HepG2 (cell line): ENCODE measurements at regions not wholly inside any gene's neighbourhood (a gene's known extent, or its start where the extent isn't known, plus 50 kb on each side); places are given as distances from the start of the nearest gene placed in this dataset.

Experiments
- ATAC-seq: fragments of 200-7000 bp; cut with Tn5 transposase; 3 replicates; pipeline ENCODE4 v1.9.1; 2020; ENCODE audit warnings: mild to moderate bottlenecking, moderate library complexity
- BruUV-seq: library from RNA; stranded (reverse); fragments of 400-500 nt; replicated peaks from 2 replicates; lab custom pipeline; 2021; lab: Mats Ljungman, UMichigan
- CTCF ChIA-PET: fragments of 300-600 bp; formaldehyde crosslinking; extraction: SDS; loops from one replicate; lab custom pipeline; 2021; ENCODE audit warnings: low total read pairs, inconsistent platforms, low intra/inter-chr PET ratio; lab: Yijun Ruan, JAX
- POLR2A ChIA-PET: fragments of 350-600 bp; sonication (Branson Sonifier 250); formaldehyde crosslinking; loops from one replicate; lab custom pipeline; 2020; ENCODE audit warnings: antibody characterized with exemption, inconsistent platforms; lab: Yijun Ruan, JAX
- DNase-seq: peaks from one replicate; pipeline ENCODE4 v3.0.0-alpha.2; 2015; ENCODE audit warnings: low spot score
- FAIRE-seq: peaks from 3 replicates; lab custom pipeline; 2011; peaks lifted over from hg19 to GRCh38; lab: Jason Lieb, UNC
- H2AFZ ChIP-seq: one replicate; pipeline ENCODE4 v1.6.1; 2011; ENCODE audit warnings: low read length, inconsistent platforms
- H3K27ac ChIP-seq: fragments of 300-600 bp; 3 replicates; pipeline ENCODE4 v1.8.0; 2011; ENCODE audit warnings: mixed run types, mild to moderate bottlenecking, mixed read lengths, low read length, inconsistent platforms; ENCODE audit not compliant: insufficient read depth; ENCODE audit errors: extremely low read length
- H3K27me3 ChIP-seq, 2 experiments: fragments of 200-600 bp in 1 of 2; 2 replicates in 1 of 2; 3 replicates in 1 of 2; pipeline versions ENCODE4 v1.6.0 to v1.8.0; 2011; ENCODE audit warnings: low read length in 2 of 2, mild to moderate bottlenecking in 2 of 2, moderate library complexity in 2 of 2, inconsistent platforms in 1 of 2; ENCODE audit not compliant: insufficient read depth in 2 of 2, control insufficient read depth in 1 of 2
- H3K36me3 ChIP-seq, 2 experiments: fragments of 200-600 bp in 1 of 2; replicated peaks in 1 of 2; 2 replicates in 1 of 2; 3 replicates in 1 of 2; pipeline versions ENCODE4 v1.5.1 to v1.8.0; 2011; ENCODE audit warnings: low read length in 2 of 2, inconsistent platforms in 1 of 2; ENCODE audit not compliant: insufficient read depth in 2 of 2, control insufficient read depth in 1 of 2
- H3K4me1 ChIP-seq: 2 replicates; pipeline ENCODE4 v1.5.1; 2012; ENCODE audit warnings: low read length, inconsistent platforms; ENCODE audit not compliant: insufficient read depth
- H3K4me2 ChIP-seq: 2 replicates; pipeline ENCODE4 v1.6.0; 2011; ENCODE audit warnings: low read depth, low read length, inconsistent platforms
- H3K4me3 ChIP-seq, 3 experiments: fragments of 200-600 bp in 1 of 3; sonication (generic), shearing (Covaris generic) in 1 of 3; replicated peaks in 1 of 3; 2 replicates each; pipeline ENCODE4 v1.5.1; 2011 to 2016; ENCODE audit warnings: low read length in 3 of 3, inconsistent platforms in 2 of 3, low read depth in 2 of 3, mild to moderate bottlenecking in 2 of 3, control low read depth in 1 of 3, mixed read lengths in 1 of 3; ENCODE audit not compliant: insufficient read depth in 1 of 3
- H3K79me2 ChIP-seq: one replicate; pipeline ENCODE4 v1.6.1; 2011; ENCODE audit warnings: low read length, inconsistent platforms; ENCODE audit not compliant: insufficient read depth
- H3K9ac ChIP-seq: 2 replicates; pipeline ENCODE4 v1.6.0; 2011; ENCODE audit warnings: mild to moderate bottlenecking, low read depth, low read length, inconsistent platforms; ENCODE audit not compliant: insufficient read depth
- H3K9me3 ChIP-seq: 2 replicates; pipeline ENCODE4 v1.5.1; 2012; ENCODE audit warnings: mild to moderate bottlenecking, low read length
- H4K20me1 ChIP-seq: 2 replicates; pipeline ENCODE4 v1.6.0; 2011; ENCODE audit warnings: inconsistent platforms, mild to moderate bottlenecking, low read length, moderate library complexity; ENCODE audit not compliant: insufficient read depth
- AKAP8 ChIP-seq: sonication (generic); formaldehyde crosslinking; IDR thresholded peaks from 2 replicates; pipeline ENCODE4 v1.5.1; 2020; ENCODE audit warnings: mild to moderate bottlenecking, missing genetic modification reagents
- JUN ChIP-seq: sonication (generic); formaldehyde crosslinking; IDR thresholded peaks from 2 replicates; pipeline ENCODE4 v1.4.0; 2020; ENCODE audit warnings: mild to moderate bottlenecking, missing genetic modification reagents
- NFIB ChIP-seq: sonication (generic); formaldehyde crosslinking; IDR thresholded peaks from 2 replicates; pipeline ENCODE4 v1.9.0; 2021; ENCODE audit warnings: missing genetic modification reagents, mild to moderate bottlenecking, borderline replicate concordance
- REPIN1 ChIP-seq: sonication (generic); formaldehyde crosslinking; IDR thresholded peaks from 2 replicates; pipeline ENCODE4 v1.8.0; 2022; ENCODE audit warnings: missing genetic modification reagents, low read depth, mild to moderate bottlenecking, borderline replicate concordance
- USF2 ChIP-seq, 2 experiments: sonication (generic) in 1 of 2; formaldehyde crosslinking in 1 of 2; IDR thresholded peaks; 2 replicates each; pipeline versions ENCODE4 v1.5.1 to v1.6.1; 2011 to 2020; ENCODE audit warnings: borderline replicate concordance in 1 of 2, low read depth in 1 of 2, low read length in 1 of 2, mild to moderate bottlenecking in 1 of 2, missing genetic modification reagents in 1 of 2, moderate library complexity in 1 of 2
- WGBS: methylation state at CpG from one replicate; pipeline ENCODE4 v1.1.6; 2017; ENCODE audit warnings: low lambda C conversion rate; 5-methylcytosine and 5-hydroxymethylcytosine counted together
- in situ Hi-C: cut with HindIII; loops from 2 replicates; pipeline ENCODE4 v1.10.0; 2017; ENCODE audit warnings: low pct_unique_long_range_greater_than_20kb; ENCODE audit not compliant: extremely low pct_ligation_motif_present
- intact Hi-C: fragments of 100-400 bp; cut with micrococcal nuclease; formaldehyde crosslinking; loops from one replicate; pipeline ENCODE4 v1.10.0; 2022; ENCODE audit not compliant: unreplicated experiment
- TF ChIP-seq, protein P1 (sequence below): sonication (generic); formaldehyde crosslinking; IDR thresholded peaks from 2 replicates; pipeline ENCODE4 v1.5.0; 2020; ENCODE audit warnings: missing genetic modification reagents, mild to moderate bottlenecking, borderline replicate concordance
- TF ChIP-seq, protein P2 (sequence below): sonication (generic); formaldehyde crosslinking; IDR thresholded peaks from 2 replicates; pipeline ENCODE4 v1.8.0; 2022; ENCODE audit warnings: missing genetic modification reagents, mild to moderate bottlenecking, borderline replicate concordance
- TF ChIP-seq, protein P3 (sequence below): sonication (generic); formaldehyde crosslinking; IDR thresholded peaks from 2 replicates; pipeline ENCODE4 v1.4.0; 2020; ENCODE audit warnings: mild to moderate bottlenecking, missing genetic modification reagents

DNA sequence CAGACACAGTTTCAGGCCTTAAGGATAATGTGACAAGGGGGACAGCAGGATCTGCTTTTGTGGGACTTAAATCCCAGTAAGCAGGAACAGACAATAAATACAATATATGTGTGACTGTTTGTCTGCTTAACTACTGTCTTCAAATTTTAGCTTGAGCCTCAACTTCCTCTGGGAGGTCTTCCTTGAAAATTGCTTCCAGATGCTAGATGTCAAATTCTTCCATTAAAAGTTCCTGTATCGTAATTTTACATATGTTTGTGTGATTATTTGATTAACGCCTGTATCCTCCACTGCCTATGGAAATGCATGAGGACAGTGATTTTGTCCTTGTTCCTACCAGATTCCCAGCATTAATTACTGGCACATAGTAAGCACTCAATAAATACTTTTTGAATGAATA is 385.5 kb downstream of the NDFIP2 start:
- no peak for FAIRE-seq
- H3K27me3 ChIP-seq: no peaks in the 10 kb centered on the region
- 58% methylated on average over 2 of the region's 2 CpGs for WGBS
- no peak overlapping the region for H3K27ac ChIP-seq
- H3K9ac ChIP-seq: no peak overlapping the region
- ChIA-PET POLR2A (no interaction called here), CTCF (no interaction called here)
- no peak for ATAC-seq
- no peak overlapping the region for H3K4me3 ChIP-seq
- H4K20me1 ChIP-seq: no peaks in the 10 kb centered on the region
- no TSS peak for BruUV-seq
- no peak for DNase-seq
- intact Hi-C loops (no loop called here), in situ Hi-C loops (no loop called here)
- H3K79me2 ChIP-seq: no peaks in the 10 kb centered on the region
- 0 out of 2 replicates have a peak, but pooled peaks cover 8% of the 10 kb centered on the region for H3K9me3 ChIP-seq
- no peak overlapping the region for H2AFZ ChIP-seq
- peaks cover 9% of the 10 kb centered on the region for H3K4me1 ChIP-seq
- TF ChIP-seq REPIN1 (CRISPR knock-in tag) (no peak), AKAP8 (no peak), USF2 (IDR thresholded peaks at IDR 0.05; ENCODE audit: low read depth, low read length) (no peak), USF2 (CRISPR knock-in tag; IDR thresholded peaks at IDR 0.05; ENCODE audit: borderline replicate concordance) (no peak), JUN (no peak), NFIB (no peak)
- TF ChIP-seq, protein P1, sequence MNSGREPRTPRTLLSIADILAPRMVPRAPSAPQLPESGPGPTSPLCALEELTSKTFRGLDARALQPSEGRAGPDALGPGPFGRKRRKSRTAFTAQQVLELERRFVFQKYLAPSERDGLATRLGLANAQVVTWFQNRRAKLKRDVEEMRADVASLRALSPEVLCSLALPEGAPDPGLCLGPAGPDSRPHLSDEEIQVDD (CRISPR knock-in tag): no peak
- TF ChIP-seq, protein P2, sequence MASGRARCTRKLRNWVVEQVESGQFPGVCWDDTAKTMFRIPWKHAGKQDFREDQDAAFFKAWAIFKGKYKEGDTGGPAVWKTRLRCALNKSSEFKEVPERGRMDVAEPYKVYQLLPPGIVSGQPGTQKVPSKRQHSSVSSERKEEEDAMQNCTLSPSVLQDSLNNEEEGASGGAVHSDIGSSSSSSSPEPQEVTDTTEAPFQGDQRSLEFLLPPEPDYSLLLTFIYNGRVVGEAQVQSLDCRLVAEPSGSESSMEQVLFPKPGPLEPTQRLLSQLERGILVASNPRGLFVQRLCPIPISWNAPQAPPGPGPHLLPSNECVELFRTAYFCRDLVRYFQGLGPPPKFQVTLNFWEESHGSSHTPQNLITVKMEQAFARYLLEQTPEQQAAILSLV (CRISPR knock-in tag): no peak
- TF ChIP-seq, protein P3, sequence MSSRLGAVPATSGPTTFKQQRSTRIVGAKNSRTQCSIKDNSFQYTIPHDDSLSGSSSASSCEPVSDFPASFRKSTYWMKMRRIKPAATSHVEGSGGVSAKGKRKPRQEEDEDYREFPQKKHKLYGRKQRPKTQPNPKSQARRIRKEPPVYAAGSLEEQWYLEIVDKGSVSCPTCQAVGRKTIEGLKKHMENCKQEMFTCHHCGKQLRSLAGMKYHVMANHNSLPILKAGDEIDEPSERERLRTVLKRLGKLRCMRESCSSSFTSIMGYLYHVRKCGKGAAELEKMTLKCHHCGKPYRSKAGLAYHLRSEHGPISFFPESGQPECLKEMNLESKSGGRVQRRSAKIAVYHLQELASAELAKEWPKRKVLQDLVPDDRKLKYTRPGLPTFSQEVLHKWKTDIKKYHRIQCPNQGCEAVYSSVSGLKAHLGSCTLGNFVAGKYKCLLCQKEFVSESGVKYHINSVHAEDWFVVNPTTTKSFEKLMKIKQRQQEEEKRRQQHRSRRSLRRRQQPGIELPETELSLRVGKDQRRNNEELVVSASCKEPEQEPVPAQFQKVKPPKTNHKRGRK (CRISPR knock-in tag): no peak
- no peak overlapping the region for H3K4me2 ChIP-seq
- no peaks in the 10 kb centered on the region for H3K36me3 ChIP-seq
